GM21526 (cell line): ENCODE measurements at regions not wholly inside any gene's neighbourhood (a gene's known extent, or its start where the extent isn't known, plus 50 kb on each side); places are given as distances from the start of the nearest gene placed in this dataset.

Experiments
- ATAC-seq: cut with Tn5 transposase; IDR thresholded peaks from one replicate; pipeline ENCODE4 v1.9.1; 2021; ENCODE audit warnings: moderate library complexity; ENCODE audit not compliant: unreplicated experiment, low FRiP score

GRCh38 chr5:123671042-123671441 lies 159.1 kb downstream of the CSNK1G3 start:
- ATAC-seq: no peak
